ENCODE measurements at regions not wholly inside any gene's neighbourhood (a gene's known extent, or its start where the extent isn't known, plus 50 kb on each side); places are given as distances from the start of the nearest gene placed in this dataset.

- TF ChIP-seq, protein P1, sequence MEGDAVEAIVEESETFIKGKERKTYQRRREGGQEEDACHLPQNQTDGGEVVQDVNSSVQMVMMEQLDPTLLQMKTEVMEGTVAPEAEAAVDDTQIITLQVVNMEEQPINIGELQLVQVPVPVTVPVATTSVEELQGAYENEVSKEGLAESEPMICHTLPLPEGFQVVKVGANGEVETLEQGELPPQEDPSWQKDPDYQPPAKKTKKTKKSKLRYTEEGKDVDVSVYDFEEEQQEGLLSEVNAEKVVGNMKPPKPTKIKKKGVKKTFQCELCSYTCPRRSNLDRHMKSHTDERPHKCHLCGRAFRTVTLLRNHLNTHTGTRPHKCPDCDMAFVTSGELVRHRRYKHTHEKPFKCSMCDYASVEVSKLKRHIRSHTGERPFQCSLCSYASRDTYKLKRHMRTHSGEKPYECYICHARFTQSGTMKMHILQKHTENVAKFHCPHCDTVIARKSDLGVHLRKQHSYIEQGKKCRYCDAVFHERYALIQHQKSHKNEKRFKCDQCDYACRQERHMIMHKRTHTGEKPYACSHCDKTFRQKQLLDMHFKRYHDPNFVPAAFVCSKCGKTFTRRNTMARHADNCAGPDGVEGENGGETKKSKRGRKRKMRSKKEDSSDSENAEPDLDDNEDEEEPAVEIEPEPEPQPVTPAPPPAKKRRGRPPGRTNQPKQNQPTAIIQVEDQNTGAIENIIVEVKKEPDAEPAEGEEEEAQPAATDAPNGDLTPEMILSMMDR (IDR thresholded peaks at IDR 0.05; ENCODE audit: low read length): no peak
- TF ChIP-seq EZH2 (IDR thresholded peaks at IDR 0.05; ENCODE audit: borderline replicate concordance, low read length): no peak
These were observed 382.8 kb upstream of the POM121L12 start for GRCh38 chr7:52652621-52653020.

All from OCI-LY1 (cell line).